Left ventricle myocardium inferior (tissue), 1 donor: ENCODE measurements at regions not wholly inside any gene's neighbourhood (a gene's known extent, or its start where the extent isn't known, plus 50 kb on each side); places are given as distances from the start of the nearest gene placed in this dataset.

ENCODE experiments used
- DNase-seq: peaks from one replicate; pipeline ENCODE4 v3.0.0-alpha.2; 2020
- H3K27ac ChIP-seq: fragments of 200-600 bp; replicated peaks from 2 replicates; pipeline ENCODE4 v1.8.0; 2021
- H3K27me3 ChIP-seq: fragments of 200-600 bp; 2 replicates; pipeline ENCODE4 v1.8.0; 2021; ENCODE audit warnings: low read depth
- H3K36me3 ChIP-seq: fragments of 200-600 bp; 2 replicates; pipeline ENCODE4 v1.8.0; 2021
- H3K4me1 ChIP-seq: fragments of 200-600 bp; 2 replicates; pipeline ENCODE4 v1.8.0; 2021
- H3K4me3 ChIP-seq: fragments of 200-600 bp; 2 replicates; pipeline ENCODE4 v1.8.0; 2021; ENCODE audit warnings: mild to moderate bottlenecking, moderate library complexity
- H3K9me3 ChIP-seq: fragments of 200-600 bp; replicated peaks from 2 replicates; pipeline ENCODE4 v1.8.0; 2021
- CTCF ChIP-seq: fragments of 200-600 bp; IDR thresholded peaks from 2 replicates; pipeline ENCODE4 v1.8.0; 2021; ENCODE audit warnings: antibody characterized with exemption, mild to moderate bottlenecking, borderline replicate concordance
- intact Hi-C: fragments of 100-400 bp; cut with micrococcal nuclease; formaldehyde crosslinking; loops from one replicate; pipeline ENCODE4 v1.11.0; 2022
- donor health status: DM: no; HTN: yes; CAD: no; lungs with severe emphysema.

GRCh38 chr5:124519396-124519795 is 227.0 kb downstream of the ZNF608 start:
- DNase-seq = no peak
- no peaks in the 10 kb centered on the region for H3K27me3 ChIP-seq
- no peak for TF ChIP-seq CTCF
- H3K36me3 ChIP-seq = no peaks in the 10 kb centered on the region
- intact Hi-C loops = no loop called here
- peak overlapping the region; percentile 52 for H3K27ac ChIP-seq
- peaks cover 19% of the 10 kb centered on the region for H3K4me1 ChIP-seq
- no peak overlapping the region for H3K4me3 ChIP-seq
- H3K9me3 ChIP-seq = no peaks in the 10 kb centered on the region

- no peaks in the 10 kb centered on the region for H3K27me3 ChIP-seq
- TF ChIP-seq CTCF = no peak
- DNase-seq = no peak
- H3K27ac ChIP-seq = no peak overlapping the region
- H3K4me1 ChIP-seq = peaks cover 29% of the 10 kb centered on the region
- intact Hi-C loops = no loop called here
- H3K36me3 ChIP-seq = no peaks in the 10 kb centered on the region
- H3K4me3 ChIP-seq = no peak overlapping the region
- H3K9me3 ChIP-seq = no peaks in the 10 kb centered on the region
Observed at GRCh38 chr5:124516567-124516966, 229.9 kb downstream of the ZNF608 start.

GRCh38 chr5:124515497-124516245 is 230.8 kb downstream of the ZNF608 start:
- no peak for TF ChIP-seq CTCF
- Histone ChIP-seq H3K27me3 (no peaks in the 10 kb centered on the region), H3K4me3 (no peak overlapping the region), H3K27ac (no peak overlapping the region), H3K4me1 (peaks cover 29% of the 10 kb centered on the region), H3K9me3 (no peaks in the 10 kb centered on the region), H3K36me3 (no peaks in the 10 kb centered on the region)
- intact Hi-C loops = no loop called here
- DNase-seq = no peak

GRCh38 chr5:124514956-124515355 is 231.5 kb downstream of the ZNF608 start:
- Histone ChIP-seq H3K27me3 (no peaks in the 10 kb centered on the region), H3K27ac (no peak overlapping the region), H3K36me3 (no peaks in the 10 kb centered on the region), H3K9me3 (no peaks in the 10 kb centered on the region), H3K4me3 (no peak overlapping the region), H3K4me1 (peaks cover 27% of the 10 kb centered on the region)
- DNase-seq = no peak
- intact Hi-C loops = no loop called here
- TF ChIP-seq CTCF = no peak

- H3K36me3 ChIP-seq = no peaks in the 10 kb centered on the region
- peaks cover 13% of the 10 kb centered on the region for H3K4me1 ChIP-seq
- TF ChIP-seq CTCF = no peak
- no peak overlapping the region for H3K4me3 ChIP-seq
- H3K27ac ChIP-seq = no peak overlapping the region
- DNase-seq = no peak
- intact Hi-C loops = no loop called here
- H3K27me3 ChIP-seq = no peaks in the 10 kb centered on the region
- H3K9me3 ChIP-seq = no peaks in the 10 kb centered on the region
Observed at GRCh38 chr5:124512952-124513632, 233.3 kb downstream of the ZNF608 start.
